ENCODE measurements at regions not wholly inside any gene's neighbourhood (a gene's known extent, or its start where the extent isn't known, plus 50 kb on each side); places are given as distances from the start of the nearest gene placed in this dataset.

GRCh38 chr4:166426300-166426863 is 553.3 kb downstream of the TLL1 start:
- TF ChIP-seq CTCF (IDR thresholded peaks at IDR 0.05) = no peak
- H3K27me3 ChIP-seq (replicated peaks; ENCODE audit: insufficient read depth) = no peaks in the 10 kb centered on the region
- peaks cover 6 to 24% of the 10 kb centered on the region in 2 donors for H3K4me1 ChIP-seq (ENCODE audit: control insufficient read depth in 1 of 2, low read depth in 2 of 2)
- H3K4me3 ChIP-seq = no peak overlapping the region
- no peak for DNase-seq (ENCODE audit: low spot score)
- ATAC-seq (ENCODE audit: insufficient number of reproducible peaks, low FRiP score, low read depth) = no peak
- H3K36me3 ChIP-seq = no peaks in the 10 kb centered on the region
- H3K9me3 ChIP-seq = no peaks in the 10 kb centered on the region
- no peak overlapping the region for H3K27ac ChIP-seq

GRCh38 chr4:166432125-166432524 is 559.1 kb downstream of the TLL1 start:
- DNase-seq (ENCODE audit: low spot score) (no peak), ATAC-seq (ENCODE audit: insufficient number of reproducible peaks, low FRiP score, low read depth) (no peak)
- Histone ChIP-seq H3K9me3 (no peaks in the 10 kb centered on the region), H3K36me3 (no peaks in the 10 kb centered on the region), H3K27me3 (replicated peaks; ENCODE audit: insufficient read depth) (no peaks in the 10 kb centered on the region), H3K4me1 (ENCODE audit: control insufficient read depth in 1 of 2, low read depth in 2 of 2) (no peaks in the 10 kb centered on the region), H3K4me3 (no peak overlapping the region), H3K27ac (no peak overlapping the region)
- TF ChIP-seq CTCF (IDR thresholded peaks at IDR 0.05) = no peak

- no peak for TF ChIP-seq CTCF (IDR thresholded peaks at IDR 0.05)
Observed at GRCh38 chr4:166432842-166433241, 559.8 kb downstream of the TLL1 start.

GRCh38 chr4:166435449-166435848 is 562.4 kb downstream of the TLL1 start:
- H3K9me3 ChIP-seq = no peaks in the 10 kb centered on the region
- H3K27ac ChIP-seq = no peak overlapping the region
- no peaks in the 10 kb centered on the region for H3K27me3 ChIP-seq (replicated peaks; ENCODE audit: insufficient read depth)
- no peak for ATAC-seq (ENCODE audit: insufficient number of reproducible peaks, low FRiP score, low read depth)
- no peak for TF ChIP-seq CTCF (IDR thresholded peaks at IDR 0.05)
- H3K4me1 ChIP-seq (ENCODE audit: control insufficient read depth in 1 of 2, low read depth in 2 of 2) = no peaks in the 10 kb centered on the region
- H3K4me3 ChIP-seq = no peak overlapping the region
- no peak for DNase-seq (ENCODE audit: low spot score)
- no peaks in the 10 kb centered on the region for H3K36me3 ChIP-seq

More at GRCh38 chr4:166432842-166433241, 559.8 kb downstream of the TLL1 start:
- H3K36me3 ChIP-seq = no peaks in the 10 kb centered on the region
- H3K4me1 ChIP-seq (ENCODE audit: control insufficient read depth in 1 of 2, low read depth in 2 of 2) = no peaks in the 10 kb centered on the region
- H3K9me3 ChIP-seq = no peaks in the 10 kb centered on the region
- ATAC-seq (ENCODE audit: insufficient number of reproducible peaks, low FRiP score, low read depth) (no peak), DNase-seq (ENCODE audit: low spot score) (no peak)
- no peaks in the 10 kb centered on the region for H3K27me3 ChIP-seq (replicated peaks; ENCODE audit: insufficient read depth)
- H3K4me3 ChIP-seq = no peak overlapping the region
- no peak overlapping the region for H3K27ac ChIP-seq

- DNase-seq (ENCODE audit: low spot score) (no peak), ATAC-seq (ENCODE audit: insufficient number of reproducible peaks, low FRiP score, low read depth) (no peak)
- H3K27me3 ChIP-seq (replicated peaks; ENCODE audit: insufficient read depth) = no peaks in the 10 kb centered on the region
- H3K4me1 ChIP-seq (ENCODE audit: control insufficient read depth in 1 of 2, low read depth in 2 of 2) = peaks cover 0 to 5% of the 10 kb centered on the region in 2 donors
- no peak overlapping the region for H3K4me3 ChIP-seq
- no peak overlapping the region for H3K27ac ChIP-seq
- TF ChIP-seq CTCF (IDR thresholded peaks at IDR 0.05) = no peak
- H3K9me3 ChIP-seq = no peaks in the 10 kb centered on the region
- no peaks in the 10 kb centered on the region for H3K36me3 ChIP-seq
Observed at GRCh38 chr4:166458756-166459155, 585.7 kb downstream of the TLL1 start.
